GM21526 (cell line): ENCODE measurements at regions not wholly inside any gene's neighbourhood (a gene's known extent, or its start where the extent isn't known, plus 50 kb on each side); places are given as distances from the start of the nearest gene placed in this dataset.

ENCODE experiments used
- ATAC-seq: cut with Tn5 transposase; IDR thresholded peaks from one replicate; pipeline ENCODE4 v1.9.1; 2021; ENCODE audit warnings: moderate library complexity; ENCODE audit not compliant: unreplicated experiment, low FRiP score

- no peak for ATAC-seq
Measured at GRCh38 chr20:12414446-12415274, 497.0 kb downstream of the BTBD3 start.

GRCh38 chr20:12416281-12416680 lies 498.6 kb downstream of the BTBD3 start:
- ATAC-seq, result no peak

DNA sequence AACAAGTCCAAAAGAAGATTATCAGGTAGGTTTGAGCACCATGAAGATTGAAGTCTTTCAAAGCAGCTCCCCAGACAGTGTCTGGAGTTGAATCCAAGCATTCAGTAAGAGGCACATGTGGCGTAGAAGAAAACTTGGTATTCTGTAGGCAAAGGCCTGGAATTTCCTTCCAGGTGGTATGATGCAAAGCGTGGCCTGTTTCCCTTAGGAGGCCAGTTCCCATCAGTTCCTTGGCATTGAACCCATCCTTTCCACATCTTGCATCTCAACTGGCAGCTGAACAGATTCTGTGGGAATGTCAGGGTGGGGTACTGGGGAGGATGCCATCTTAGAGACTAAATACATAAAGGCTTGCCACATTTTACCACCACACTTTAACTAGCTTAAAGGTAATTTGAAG lies 516.0 kb downstream of the BTBD3 start:
- no peak for ATAC-seq

DNA sequence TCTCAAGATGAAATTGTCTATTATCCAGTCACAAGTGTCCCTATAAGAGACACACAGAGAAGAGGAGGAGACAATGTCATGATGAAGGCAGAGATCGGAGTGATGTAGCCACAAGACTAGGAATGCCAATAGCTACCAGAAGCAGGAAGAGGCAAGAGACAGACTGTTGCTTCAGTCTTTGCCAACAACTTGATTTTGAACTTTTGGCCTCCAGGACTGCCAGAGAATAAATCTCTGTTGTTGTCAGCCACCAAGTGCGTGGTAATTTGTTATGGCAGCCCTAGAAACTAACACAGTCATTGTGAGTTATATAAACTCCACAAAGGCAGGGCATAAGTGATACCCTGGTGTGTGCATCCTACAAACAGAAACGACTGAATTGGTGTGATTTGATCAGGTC lies 517.0 kb downstream of the BTBD3 start:
- ATAC-seq, result no peak

- no peak for ATAC-seq
Measured at GRCh38 chr20:12435268-12435667, 517.6 kb downstream of the BTBD3 start.

GRCh38 chr20:12453711-12454110 lies 536.0 kb downstream of the BTBD3 start:
- ATAC-seq, result no peak

DNA sequence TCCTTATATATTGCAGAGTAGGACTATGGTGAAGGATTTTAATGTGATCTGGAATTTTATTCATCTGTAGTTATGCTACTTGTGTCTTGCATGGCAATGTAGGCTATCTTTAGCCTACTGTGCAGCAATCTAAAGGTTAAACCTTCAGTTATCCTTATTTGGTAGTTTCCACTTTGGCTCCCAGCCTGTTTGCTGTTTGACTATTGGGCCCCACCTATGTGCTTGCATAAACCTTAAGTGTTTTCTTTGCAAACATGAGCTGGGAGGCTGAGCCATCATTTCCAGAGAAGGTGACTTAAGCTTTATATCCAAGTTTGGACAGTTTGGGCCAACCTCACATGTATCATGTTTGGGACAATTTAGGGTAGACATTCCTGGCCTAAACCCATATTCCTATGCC lies 537.5 kb downstream of the BTBD3 start:
- no peak for ATAC-seq

GRCh38 chr20:12458241-12458640 lies 540.5 kb downstream of the BTBD3 start:
- ATAC-seq, result no peak

DNA sequence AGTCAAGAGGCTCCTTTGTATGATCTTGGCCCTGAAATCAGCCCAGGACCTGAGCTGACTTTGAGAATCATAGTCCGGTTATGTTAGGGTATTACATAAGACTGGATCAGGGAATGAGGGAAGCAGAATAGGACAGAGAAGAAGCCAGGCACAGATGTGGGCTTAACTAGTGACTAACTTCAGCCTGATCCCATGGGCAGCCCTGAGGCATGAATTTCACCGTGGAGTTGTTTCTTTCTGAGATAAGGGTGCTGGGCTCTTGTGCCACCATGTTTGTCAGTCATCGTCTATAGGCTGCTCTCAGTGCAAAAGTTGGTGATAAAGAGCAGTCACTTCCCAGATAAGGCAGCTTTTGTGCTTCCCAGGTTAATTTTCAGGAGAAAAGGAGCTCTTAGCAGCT lies 544.7 kb upstream of the SPTLC3 start:
- no peak for ATAC-seq

GRCh38 chr20:12466915-12467314 lies 541.9 kb upstream of the SPTLC3 start:
- no peak for ATAC-seq

GRCh38 chr20:12467758-12468157 lies 541.0 kb upstream of the SPTLC3 start:
- ATAC-seq, result no peak

GRCh38 chr20:12482661-12483060 lies 526.1 kb upstream of the SPTLC3 start:
- no peak for ATAC-seq

- ATAC-seq, result no peak
Measured at GRCh38 chr20:12502443-12502842, 506.3 kb upstream of the SPTLC3 start.

DNA sequence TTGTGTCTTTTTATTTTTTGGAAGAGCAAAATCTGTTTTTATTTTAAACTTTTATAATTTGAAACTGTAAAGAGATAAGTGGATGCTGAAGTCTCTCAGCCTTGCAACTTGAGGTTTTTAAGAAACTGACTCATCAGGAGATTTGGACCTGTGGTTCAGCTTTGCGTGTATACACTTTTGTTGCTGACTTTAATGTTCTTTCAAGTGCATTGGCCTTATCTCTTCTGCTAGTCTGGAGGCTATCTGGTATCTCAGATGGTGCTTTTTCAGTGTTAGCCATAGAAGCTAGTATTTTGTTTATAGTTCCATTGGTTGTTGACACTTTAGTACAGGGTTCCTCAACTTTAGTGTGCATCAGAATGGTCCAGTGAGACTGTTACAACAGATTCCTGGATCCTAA lies 504.0 kb upstream of the SPTLC3 start:
- ATAC-seq, result no peak

DNA sequence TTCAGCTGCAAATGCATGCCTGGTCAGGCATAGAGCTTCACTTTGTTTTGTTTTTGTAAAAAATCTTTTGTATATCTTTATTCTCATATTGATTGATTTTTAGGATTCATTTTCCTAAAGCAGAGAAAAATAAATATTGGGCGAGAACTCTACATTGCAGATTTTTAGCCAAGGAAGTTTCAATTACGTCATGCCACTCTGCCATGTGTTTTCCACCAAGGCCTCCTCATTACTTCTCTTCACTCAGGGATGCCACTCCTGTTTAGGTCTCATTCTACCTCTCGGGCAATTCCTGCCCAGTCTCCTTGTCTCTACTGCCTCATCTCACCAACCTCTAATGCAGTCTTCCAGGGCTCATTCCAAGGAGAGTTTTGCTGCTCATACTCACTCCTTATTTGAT lies 497.3 kb upstream of the SPTLC3 start:
- ATAC-seq, result no peak

DNA sequence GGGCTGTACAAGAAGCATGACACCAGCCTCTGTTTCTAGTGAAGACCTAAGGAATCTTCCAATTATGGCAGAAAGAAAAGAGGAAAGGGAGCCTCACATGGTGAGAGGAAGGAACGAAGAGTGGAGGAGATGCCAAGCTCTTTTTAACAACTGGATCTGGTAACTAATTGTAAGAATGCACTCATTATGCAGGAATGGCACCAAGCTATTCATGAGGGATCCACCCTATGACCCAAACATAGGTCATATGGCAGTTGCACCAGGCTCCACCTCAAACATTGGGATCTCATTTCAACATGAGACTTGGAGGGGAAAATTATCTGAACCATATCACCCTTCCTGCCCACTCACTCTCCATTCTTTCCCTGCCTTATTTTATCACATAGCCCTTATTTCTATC lies 496.0 kb upstream of the SPTLC3 start:
- no peak for ATAC-seq

DNA sequence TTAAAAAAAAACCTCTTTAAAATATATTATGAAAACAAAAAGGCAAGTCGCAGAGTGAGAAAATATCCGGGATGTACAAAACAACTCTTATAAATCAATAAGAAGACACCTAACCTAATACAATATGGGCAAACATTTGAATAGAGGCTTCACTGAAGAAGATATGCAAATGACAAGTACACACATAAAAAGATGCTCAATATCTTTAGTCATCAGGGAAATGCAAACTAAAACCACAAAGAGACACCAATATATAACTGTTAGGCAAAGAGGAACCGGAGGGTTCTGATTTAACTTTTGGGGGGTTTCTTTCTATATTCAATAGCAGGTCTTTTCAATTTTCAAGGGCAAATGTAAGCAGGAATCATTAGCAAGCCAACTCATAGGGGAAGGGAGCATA lies 480.7 kb upstream of the SPTLC3 start:
- no peak for ATAC-seq

- no peak for ATAC-seq
Measured at GRCh38 chr20:12528591-12529041, 480.2 kb upstream of the SPTLC3 start.

DNA sequence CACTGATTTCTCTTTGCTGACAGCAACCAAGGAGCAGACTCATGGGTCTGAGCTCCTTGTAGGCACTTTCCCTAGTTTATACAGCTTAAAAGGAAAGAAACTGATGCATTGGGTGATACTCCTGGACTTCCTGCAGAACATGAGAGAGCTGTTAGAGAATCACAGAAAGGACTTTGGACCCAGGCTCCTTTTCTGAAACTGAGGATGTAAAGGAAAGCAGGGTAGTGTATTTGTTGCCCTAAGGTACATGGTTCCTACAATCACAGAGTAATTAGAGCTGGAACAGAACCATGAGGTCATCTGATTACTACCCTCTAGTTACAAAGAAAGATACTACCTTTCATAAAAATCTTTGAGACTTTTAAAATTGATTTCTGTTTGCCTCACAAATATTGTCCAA lies 477.1 kb upstream of the SPTLC3 start:
- no peak for ATAC-seq

GRCh38 chr20:12535316-12535715 lies 473.5 kb upstream of the SPTLC3 start:
- ATAC-seq, result no peak

- ATAC-seq, result no peak
Measured at GRCh38 chr20:12535770-12536169, 473.0 kb upstream of the SPTLC3 start.

- no peak for ATAC-seq
Measured at GRCh38 chr20:12554426-12554825, 454.3 kb upstream of the SPTLC3 start.

GRCh38 chr20:12555369-12555768 lies 453.4 kb upstream of the SPTLC3 start:
- no peak for ATAC-seq
